Activated T-helper 9 cell treated with anti-CD3 and anti-CD28 coated beads, Interleukin-2, amount 50 U/mL, for 16 hours (primary cell): ENCODE measurements at regions not wholly inside any gene's neighbourhood (a gene's known extent, or its start where the extent isn't known, plus 50 kb on each side); places are given as distances from the start of the nearest gene placed in this dataset.

Experiments
- DNase-seq: peaks from one replicate; pipeline ENCODE4 v3.0.0-alpha.2; 2020; ENCODE audit warnings: low read depth

DNA sequence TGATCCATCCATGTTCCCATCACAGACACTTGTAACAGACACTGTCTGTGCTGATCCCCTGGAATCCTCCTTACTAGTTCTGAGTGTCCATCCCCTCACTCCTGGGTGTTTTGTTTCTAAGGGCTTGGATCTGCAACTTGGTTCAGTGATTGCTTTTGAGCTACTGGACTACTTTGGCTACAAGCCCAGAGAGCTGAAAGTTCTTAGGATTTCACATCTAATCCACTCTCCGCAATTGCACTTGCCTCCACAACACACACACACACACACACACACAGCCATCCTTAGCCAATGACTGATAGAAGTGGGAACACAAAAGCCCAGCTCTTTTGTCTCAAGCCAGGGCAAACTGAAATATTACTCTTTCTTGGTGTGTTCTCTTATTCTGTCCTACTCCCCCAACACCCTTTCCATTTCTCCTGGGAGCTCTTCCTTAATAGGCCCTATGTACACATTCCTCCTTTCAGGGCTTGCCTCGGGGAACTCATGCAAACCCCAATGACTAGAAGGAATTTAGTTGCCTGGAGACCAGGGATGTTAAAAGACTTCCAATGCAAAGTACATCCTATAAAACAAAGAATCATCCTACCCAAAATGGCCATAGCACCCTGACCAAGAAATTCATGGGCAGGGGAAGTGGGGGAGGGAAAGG, 206.1 kb upstream of the UBE2E2 start:
- no peak for DNase-seq

DNA sequence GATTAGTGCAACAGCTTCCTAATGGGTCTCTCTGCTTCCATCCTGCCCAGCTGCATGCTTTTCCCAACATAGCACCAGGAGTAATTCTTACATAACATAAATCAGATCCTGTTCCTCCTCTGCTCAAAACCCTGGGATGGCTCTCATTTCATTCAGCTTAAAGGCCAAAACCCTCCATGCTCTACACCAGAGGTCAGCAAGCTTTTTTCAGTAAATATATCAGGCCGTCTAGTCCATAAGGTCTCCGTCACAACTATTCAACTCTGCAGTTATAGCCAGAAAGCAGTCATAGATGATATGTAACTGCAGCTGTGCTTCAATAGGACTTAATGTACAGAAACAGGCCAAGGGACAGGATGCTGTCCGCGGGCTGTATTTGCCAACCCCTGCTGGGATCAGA, 202.8 kb upstream of the UBE2E2 start:
- DNase-seq, result no peak

DNA sequence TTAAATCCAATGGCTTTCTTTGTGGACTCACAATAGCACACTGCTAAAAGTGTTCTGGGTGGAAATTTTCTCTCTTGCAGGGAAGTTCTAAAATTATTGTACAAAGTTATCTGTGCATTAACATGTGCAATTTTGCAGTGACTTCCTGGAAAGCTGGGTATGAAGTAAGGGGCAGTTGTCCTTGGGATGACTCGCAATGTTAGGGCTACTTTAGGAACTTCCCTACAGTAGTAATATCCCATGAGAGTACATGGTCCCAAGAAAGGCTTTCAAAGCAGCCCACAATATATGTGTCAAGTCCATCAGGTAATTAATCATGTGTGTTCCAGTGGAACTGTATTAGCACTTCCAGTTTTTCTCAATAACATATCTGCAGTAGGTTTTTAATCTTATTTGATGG, 201.0 kb upstream of the UBE2E2 start:
- DNase-seq, result no peak

DNA sequence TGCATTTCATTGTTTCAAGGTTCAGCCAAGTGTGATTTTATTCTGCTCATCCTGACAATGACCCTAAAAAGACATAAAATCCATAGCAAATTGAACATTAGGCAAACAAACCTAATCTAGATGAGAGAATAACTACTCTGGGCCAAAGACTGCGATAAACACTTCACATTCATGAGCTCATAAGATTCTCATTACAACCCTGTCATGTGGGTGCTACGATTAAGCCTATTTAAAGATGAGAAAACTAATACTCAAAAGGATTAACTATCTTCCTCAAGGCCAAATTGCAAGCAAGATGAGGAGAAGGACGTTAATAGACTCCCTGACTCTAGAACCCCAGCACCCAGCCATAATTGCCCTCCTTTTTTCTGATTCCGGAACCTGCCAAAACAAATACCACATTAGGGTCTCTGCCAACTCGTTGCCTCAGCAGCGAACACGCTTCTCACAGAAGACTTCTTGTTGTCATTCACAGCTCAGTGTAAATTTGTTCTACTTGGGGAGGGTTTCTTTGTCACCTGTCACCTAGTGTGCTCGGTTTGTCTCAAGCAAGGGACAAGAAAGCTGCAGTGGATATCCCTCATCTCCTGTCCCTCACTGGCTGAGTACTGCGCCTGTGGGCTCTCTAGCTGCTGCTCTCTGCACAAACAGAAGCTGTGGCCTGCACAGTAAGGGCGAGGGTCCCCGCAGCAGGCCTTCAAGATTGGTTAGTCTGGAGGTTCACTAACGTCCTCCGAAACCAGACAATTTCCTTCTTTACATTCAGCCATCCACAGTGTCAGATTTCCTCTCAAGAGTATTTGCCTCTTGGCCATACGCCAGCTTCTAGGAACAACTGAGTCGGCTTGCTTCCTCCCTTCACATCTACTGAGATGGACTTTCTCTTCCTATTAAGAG, 200.0 kb upstream of the UBE2E2 start:
- DNase-seq, result no peak

DNA sequence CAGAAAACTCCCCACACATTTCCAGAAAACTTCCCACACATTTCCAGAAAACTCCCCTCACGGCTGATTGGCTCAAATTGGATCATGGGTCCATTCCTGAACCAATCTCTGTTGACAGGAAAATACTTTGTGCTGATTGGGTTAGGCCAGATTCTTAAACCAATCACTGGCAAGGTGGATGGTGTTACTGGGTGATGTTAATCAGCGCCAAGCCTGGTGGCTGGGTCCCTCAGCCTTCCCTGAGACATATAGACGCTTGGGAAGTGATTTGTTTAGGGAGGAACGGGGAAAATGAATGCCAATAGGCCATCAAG, 199.4 kb upstream of the UBE2E2 start:
- DNase-seq, result no peak

DNA sequence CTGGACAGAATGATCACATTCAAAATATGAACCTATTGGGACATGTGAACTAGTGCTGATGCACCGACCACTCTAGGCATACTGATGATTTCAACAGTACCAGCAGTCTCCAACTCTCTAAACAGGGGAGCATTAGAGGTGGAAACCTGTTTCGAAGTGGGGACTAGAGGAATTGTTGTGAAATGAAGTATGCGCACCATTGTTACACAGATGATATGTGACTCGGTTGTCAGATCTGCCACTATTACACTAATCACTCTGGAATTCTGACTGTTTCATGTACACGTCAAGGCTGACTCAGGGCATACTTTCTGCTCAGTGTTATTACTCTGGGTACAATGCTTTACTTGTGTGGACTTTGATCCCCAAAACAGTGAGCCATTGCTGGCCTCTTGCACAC, 198.2 kb upstream of the UBE2E2 start:
- DNase-seq, result no peak

DNA sequence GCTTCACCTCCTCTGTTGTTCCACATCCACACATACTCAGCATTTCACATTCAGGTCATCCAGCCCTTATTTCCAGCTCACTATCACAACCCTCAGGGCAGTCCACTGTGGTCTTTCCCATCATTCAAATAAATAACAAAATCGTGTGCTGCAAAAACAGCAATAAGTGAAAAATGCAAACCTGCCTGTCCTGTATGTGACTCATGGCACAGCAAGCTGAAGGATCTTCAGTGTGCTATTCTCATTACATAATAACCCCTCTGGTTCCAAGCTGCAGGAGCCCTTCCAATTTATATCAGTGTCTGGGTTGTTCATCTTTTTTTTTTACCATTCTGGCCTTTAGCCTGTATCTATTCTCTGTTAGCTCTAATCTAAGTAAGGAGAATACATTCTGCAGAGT, 185.3 kb upstream of the UBE2E2 start:
- no peak for DNase-seq

DNA sequence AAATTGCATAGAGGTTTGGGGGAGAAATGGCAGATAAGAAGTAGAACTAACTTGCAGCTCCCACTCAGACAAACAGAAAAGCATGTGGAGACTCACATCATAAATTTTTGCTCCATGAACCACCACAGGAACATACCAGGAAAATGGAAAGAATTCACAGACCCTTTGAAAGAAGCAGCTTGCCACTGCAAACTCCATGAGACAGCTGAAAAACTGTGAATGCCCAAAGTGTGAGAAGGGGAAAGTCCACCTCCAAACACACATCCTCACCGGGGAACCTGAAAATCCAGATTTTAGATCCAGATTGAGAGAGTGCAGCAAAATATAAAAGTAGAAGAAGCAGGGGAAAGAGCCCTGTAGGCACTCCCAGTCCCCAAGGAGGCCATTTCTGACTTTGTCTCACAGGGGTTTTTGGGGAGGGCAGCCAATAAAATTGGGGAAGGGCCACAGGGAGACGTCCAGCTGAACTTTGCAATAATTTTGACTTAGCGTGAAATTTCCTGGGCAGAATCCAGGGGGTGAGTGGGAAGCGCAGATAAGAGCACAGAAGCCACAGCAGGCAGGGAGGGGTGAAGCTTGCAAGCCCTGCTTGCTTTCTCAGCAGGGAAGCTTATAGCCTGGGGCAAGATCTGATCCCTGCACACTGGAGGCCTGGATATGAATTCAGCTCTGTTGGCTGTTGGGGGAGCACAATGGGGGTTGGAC, 183.4 kb upstream of the UBE2E2 start:
- DNase-seq, result no peak

DNA sequence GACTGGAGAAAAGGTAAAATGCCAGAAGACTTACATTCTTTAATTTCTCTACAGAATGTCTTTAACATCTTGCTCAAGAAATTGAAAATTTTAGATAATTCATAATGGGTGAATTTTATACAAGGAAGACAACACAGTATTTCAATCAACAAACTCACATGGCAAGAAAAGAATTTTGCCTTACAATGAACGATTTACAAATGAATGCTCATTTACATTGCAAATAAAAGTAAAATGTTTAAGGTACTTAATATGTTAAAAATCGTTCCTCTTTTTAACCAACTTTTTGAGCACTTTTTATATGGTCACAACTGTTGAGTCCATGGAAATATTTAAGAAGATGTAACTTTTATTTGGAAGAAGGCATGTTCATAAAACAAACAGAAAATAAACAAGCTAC, 174.8 kb upstream of the UBE2E2 start:
- DNase-seq, result no peak

DNA sequence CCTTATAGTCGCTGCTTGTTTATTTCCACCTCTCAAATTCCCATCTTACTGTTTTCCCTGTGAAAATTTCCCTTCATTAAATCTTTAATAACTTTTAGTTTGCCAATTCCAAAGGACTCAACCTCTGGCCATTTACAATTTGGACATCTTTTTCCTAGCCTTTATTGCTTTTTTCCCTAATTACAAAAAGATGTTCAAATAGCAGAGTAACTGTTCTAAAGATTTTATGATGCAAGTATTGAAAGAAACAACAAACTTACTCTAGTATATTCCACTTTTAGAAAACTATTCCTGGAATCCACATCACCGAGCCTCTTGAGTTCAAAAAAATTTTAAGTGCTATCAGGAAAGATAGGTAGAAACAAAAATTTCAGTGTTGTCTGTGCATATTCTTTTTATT, 174.1 kb upstream of the UBE2E2 start:
- no peak for DNase-seq

DNA sequence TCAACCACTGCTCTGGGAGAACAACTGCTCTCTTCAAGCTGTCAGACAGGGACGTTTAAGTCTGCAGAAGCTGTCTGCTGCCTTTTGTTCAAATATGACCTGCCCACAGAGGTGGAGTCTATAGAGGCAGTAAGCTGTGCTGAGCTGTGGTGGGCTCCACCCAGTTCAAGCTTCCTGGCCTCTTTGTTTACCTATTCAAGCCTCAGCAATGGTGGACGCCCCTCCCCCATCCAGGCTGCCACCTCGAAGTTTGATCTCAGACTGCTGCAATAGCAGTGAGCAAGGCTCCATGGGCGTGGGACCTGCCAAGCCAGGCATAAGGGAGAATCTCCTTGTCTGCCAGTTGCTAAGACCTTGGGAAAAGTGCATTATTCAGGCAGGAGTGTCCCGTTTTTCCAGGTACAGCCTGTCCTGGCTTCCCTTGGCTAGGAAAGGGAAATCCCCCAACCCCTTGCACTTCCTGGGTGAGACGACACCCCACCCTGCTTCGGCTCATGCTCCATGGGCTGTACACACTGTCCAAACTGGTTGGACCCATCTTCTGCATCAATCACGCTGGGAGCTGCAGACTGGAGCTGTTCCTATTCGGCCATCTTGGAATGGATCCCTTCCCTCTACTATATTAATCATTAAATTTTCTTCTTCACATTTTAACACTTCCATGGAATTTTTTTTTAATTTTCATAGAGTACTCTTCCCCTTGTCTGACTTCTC, 167.0 kb upstream of the UBE2E2 start:
- DNase-seq, result no peak

DNA sequence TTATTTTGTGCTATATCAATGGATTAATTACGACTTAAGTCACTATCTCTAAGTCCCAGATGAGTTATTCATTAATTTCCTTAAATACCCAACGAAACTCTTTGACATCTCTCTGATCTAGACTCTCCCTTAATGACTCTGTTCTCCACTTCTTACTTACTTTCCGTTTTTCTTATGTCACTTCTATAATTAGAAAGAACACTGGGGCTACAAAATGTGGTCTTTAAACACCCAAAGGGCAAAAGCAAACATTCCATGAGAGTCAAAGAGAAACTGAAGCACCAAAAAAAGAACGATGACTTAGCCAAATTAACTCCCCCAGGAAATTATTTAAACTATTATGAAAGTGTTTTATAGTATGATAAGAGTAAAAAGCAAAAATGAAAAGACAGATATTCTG, 166.4 kb upstream of the UBE2E2 start:
- no peak for DNase-seq

DNA sequence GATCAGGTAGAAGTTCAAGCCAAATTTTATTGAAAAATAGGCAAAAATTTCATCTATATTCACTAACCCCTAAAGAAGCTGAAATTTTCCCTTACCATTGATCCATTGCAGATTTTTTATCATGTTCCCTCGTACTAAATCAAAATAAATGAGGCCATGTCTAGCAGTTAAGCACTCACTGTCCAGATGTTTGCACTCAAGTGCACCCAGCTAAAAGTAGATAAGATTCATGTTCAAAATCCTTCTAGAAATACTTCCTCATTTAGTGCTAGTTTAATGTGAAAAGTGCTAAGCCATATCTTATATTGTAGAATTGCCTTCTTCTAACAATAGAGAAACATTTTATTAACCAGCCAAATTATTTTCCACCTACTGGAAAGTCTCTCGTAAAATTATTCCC, 164.7 kb upstream of the UBE2E2 start:
- no peak for DNase-seq

DNA sequence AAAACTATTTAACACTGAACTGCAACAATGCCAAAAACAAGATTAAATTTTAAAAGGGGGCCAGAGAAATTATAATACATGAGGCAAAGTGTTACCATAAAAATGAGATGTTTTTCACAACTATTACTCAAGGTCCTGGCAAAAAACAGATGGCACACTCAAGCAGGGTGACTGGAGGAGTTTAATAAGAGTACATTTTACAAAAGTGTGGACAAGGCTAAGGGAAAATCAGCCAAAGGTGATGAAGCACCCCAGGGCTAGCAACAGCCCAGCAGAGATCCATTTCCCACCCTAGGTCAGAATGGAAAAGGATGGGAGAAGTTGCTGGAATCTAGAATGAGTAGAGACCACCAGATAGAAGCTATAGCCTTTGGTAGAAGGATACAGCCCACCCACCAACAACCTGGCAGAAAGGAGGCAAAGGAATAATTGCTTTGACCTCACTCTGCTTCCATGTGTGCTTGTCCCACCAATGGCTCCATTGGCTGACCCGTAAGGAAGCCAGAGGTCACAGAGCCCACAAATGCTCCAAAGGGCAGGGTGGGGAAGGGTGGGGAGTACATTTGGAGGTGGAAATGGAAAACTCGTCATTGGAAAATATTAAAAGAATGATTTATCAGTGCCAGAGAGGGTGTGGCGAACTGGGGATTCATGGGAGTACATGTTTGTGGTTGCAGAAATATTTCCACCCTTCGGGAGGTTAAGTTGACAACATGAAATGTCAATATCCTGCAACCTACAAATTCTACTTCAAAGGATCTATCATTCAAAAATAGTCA, 161.0 kb upstream of the UBE2E2 start:
- DNase-seq, result no peak

DNA sequence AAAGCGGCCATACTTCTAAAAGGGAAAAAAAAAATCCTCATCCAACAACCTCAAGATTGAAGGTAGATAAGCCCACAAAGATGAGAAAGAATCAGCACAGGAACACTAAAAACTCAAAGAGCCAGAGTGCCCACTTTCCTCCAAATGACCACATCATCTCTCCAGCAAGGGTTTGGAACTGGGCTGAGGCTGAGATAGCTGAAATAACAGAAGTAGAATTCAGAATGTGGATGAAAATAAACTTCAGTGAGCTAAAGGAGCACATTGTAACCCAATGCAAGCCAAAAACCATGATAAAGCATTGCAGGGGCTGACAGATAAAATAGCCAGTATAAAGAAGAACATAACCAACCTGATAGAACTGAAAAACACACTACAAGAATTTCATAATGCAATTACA, 158.7 kb upstream of the UBE2E2 start:
- DNase-seq, result no peak

DNA sequence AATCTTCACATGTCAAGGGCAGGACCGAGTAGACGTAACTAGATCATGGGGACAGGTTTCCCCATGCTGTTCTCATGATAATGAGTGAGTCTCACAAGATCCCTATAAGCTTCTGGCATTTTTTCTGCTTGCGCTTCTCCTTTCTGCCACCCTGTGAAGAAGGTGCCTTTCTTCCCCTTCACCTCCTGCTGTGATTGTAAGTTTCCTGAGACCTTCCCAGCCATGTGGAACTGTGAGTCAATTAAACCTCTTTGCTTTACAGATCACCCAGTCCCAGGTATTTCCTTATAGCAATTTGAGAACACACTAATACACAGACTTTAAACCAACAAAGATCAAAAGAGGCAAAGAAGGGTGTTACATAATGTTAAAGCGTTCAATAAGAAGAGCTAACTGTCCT, 156.6 kb upstream of the UBE2E2 start:
- no peak for DNase-seq

DNA sequence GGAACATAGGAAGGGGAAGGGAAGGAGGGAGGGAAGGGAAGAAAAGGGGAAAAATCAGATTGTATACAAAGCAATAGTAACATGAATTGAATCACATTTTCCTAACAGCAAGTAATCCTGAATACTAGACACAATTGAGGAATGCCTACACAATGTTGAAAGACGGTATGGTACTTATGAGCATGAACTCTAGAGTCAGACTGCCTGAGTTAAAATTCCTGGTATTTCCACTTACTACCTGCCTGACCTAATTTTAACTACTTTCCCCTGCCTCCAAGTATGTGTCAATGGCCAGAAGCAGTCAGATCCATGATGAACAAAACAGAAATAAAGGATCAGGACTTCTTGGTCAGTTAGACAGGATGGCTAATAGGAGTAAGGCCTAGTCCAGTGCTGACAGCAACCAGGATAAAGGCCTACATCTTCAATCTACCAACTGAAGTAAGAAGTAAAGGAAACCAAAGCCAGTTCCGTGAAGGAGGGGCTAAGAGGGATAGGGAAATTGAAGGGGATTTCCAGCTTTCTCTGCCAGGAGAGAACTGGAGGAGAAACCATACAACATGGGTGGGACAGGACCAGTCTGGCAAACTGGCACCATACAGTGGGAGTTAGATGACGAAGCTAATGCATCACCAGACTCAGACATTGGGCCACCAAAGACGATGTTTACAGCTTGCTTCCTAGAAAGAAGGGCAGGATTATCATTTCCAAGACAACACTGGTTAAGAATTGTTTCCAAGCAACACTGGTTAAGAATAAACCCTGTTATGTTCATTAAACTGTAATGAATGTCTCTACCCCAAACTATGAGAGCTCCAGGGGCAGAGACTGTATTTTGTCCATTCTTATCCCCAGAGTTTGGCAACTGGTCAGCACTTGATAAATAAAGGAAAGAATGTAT, 151.6 kb upstream of the UBE2E2 start:
- DNase-seq, result no peak

DNA sequence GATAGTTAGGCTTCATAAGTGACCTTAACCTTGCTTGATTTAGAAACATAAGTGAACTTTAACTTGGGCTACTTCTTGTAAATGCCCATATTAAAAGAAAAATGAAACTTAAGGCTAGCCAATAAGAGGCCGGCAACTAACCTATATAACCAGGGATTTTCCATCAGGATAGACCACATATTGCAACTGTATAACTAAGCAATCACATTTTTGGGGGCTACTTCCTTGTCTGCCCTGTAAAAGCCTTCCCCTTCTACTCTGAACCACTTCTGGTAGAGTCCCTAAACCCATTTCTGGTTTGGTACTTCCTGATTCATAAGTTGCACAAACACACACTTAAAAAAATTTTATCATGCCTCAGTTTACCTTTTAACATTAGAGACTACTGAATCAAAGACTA, 150.9 kb upstream of the UBE2E2 start:
- no peak for DNase-seq

DNA sequence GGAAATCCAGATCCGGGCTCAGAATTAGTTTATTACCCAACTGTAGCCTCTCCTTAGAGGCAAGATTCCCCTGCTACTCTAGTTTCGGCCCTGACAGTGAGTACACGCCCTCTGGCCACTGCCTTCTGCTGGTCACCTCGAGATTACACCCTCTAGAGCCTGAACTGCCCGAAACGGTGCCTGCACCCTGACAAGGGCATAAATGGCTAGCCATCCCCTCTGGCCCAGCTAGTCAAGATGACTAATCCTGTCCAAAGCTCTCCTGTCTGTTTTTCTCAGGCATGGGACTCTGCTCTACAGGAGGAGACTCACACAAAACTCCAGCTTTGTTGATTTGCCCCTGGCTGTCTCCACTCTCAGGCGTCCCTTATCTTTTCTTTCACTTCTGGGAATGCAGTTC, 150.5 kb upstream of the UBE2E2 start:
- no peak for DNase-seq

DNA sequence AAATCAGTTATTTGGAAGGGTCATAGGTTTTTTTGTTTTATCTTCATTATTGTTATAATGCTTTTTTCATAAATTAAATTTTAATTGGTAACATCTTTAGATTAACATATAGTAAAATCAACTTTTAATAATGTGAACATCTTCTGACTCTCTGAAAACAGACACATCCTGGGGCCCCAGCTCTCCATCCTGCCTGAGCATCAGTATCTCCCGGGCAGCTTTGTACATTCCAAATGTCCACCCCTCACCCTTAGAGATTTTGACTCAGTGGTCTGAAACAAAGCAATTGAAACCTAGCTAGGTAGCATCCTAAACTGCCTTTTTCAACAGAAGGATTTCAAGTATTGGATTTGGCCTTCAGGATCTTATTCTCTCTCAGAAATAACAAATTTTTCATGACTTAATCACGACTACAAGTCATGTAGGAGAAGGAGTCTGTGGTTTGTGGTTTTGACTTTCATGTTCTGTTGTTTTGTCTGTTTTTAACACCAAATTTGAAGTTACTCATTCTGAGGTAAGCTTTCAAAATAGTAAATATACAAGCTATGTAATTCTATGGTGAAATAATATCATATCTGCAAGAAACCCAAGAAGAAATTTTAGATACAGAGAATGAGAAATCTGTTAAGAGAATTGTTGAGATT, 147.3 kb upstream of the UBE2E2 start:
- DNase-seq, result no peak
